ENCODE measurements at regions not wholly inside any gene's neighbourhood (a gene's known extent, or its start where the extent isn't known, plus 50 kb on each side); places are given as distances from the start of the nearest gene placed in this dataset.

DNA sequence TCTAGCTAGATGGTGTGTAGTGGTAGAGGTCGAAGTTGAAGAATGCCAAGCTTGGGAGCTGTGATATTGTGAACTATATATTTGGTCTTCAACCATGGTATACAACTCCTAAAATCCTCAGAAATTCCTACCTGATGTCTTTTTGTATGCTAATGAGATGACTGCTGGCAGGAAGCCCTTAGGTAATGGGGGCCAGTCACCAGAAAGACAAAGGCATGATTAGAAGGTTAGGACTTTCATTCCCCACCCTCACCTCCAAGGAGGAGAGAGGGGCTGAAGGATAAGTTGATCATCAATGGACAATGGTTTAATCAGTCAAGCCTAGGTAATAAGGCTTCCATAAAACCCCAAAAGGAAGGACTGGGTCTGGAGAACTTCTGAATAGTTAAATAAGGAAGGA, 285.7 kb upstream of the POU5F2 start:
- no peaks in the 10 kb centered on the region for H3K4me1 ChIP-seq (ENCODE audit: control insufficient read depth, insufficient read depth, low read length)
- H3K36me3 ChIP-seq (ENCODE audit: control insufficient read depth in 2 of 2, insufficient read depth in 2 of 2, low read length in 2 of 2), result peaks cover 0 to 4% of the 10 kb centered on the region in 2 donors
- no peaks in the 10 kb centered on the region for H3K9me3 ChIP-seq (ENCODE audit: control insufficient read depth in 2 of 2, low read length in 2 of 2)
- H3K4me3 ChIP-seq (ENCODE audit: low read length in 2 of 2), result no peak overlapping the region
- H3K27ac ChIP-seq (ENCODE audit: low read length), result no peak overlapping the region
- no peak overlapping the region for H3K9ac ChIP-seq (ENCODE audit: low read length in 2 of 2)
- H3K27me3 ChIP-seq (ENCODE audit: control insufficient read depth in 1 of 2, insufficient read depth in 2 of 2, low read length in 2 of 2), result no peaks in the 10 kb centered on the region

DNA sequence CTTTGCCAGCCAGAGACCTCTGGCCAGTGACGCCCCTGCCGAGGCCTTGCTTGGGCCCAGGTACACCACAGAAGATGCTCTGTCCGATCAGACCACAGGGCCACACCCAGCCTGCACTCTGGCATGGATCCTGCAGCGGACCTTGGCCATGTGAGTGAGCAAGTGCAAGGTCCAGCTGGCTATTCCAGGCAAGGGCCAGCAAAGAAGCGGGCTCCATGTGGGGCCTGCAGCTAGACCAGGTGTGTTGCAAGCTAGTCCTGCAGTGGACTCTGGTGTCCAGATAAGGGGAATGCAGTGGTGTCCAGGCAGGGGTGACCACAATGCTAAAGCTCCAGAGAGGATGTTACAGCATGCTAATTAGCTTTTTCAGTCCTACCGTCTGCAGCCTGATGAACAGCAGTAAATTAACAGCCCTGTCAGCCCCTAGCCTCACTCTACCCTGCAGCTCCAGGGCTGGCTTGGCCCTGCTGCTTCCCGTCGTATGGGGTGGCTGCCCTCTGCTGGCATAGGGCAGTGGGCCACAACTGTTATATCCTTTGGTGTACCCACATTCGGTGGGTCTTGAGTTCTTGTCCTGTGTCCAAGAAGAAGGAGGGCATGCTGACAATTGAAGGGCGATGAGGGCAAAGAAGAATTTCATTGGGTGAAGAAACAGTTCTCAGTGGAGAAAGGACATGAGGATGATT, 284.5 kb upstream of the POU5F2 start:
- H3K4me1 ChIP-seq (ENCODE audit: control insufficient read depth, insufficient read depth, low read length), result no peaks in the 10 kb centered on the region
- H3K4me3 ChIP-seq (ENCODE audit: low read length in 2 of 2), result no peak overlapping the region
- peaks cover 0 to 7% of the 10 kb centered on the region in 2 donors for H3K36me3 ChIP-seq (ENCODE audit: control insufficient read depth in 2 of 2, insufficient read depth in 2 of 2, low read length in 2 of 2)
- H3K9me3 ChIP-seq (ENCODE audit: control insufficient read depth in 2 of 2, low read length in 2 of 2), result no peaks in the 10 kb centered on the region
- no peak overlapping the region for H3K27ac ChIP-seq (ENCODE audit: low read length)
- H3K9ac ChIP-seq (ENCODE audit: low read length in 2 of 2), result no peak overlapping the region
- no peaks in the 10 kb centered on the region for H3K27me3 ChIP-seq (ENCODE audit: control insufficient read depth in 1 of 2, insufficient read depth in 2 of 2, low read length in 2 of 2)

DNA sequence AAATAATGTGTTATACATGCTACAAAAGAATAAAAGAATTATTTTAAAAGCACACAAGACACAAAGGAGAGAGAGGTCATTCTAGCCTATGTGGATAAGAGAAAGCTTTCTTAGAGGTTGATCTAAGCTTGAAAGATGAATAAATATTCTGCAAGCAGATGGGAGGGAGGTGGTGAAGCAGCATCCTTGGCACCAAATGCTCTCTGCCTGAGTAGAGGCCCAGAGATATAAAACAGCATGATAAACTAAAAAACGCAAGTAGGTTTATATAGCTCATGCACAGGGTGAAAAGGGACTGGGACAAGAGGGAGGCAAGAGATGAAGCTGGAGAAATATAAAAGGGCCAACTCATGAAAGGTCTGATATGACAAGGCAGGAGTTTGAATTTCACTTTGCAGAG, 283.2 kb upstream of the POU5F2 start:
- Histone ChIP-seq H3K9me3 (ENCODE audit: control insufficient read depth in 2 of 2, low read length in 2 of 2) (no peaks in the 10 kb centered on the region), H3K9ac (ENCODE audit: low read length in 2 of 2) (no peak overlapping the region), H3K4me3 (ENCODE audit: low read length in 2 of 2) (no peak overlapping the region), H3K27me3 (ENCODE audit: control insufficient read depth in 1 of 2, insufficient read depth in 2 of 2, low read length in 2 of 2) (no peaks in the 10 kb centered on the region), H3K27ac (ENCODE audit: low read length) (no peak overlapping the region), H3K36me3 (ENCODE audit: control insufficient read depth in 2 of 2, insufficient read depth in 2 of 2, low read length in 2 of 2) (peaks cover 0 to 7% of the 10 kb centered on the region in 2 donors), H3K4me1 (ENCODE audit: control insufficient read depth, insufficient read depth, low read length) (no peaks in the 10 kb centered on the region)

DNA sequence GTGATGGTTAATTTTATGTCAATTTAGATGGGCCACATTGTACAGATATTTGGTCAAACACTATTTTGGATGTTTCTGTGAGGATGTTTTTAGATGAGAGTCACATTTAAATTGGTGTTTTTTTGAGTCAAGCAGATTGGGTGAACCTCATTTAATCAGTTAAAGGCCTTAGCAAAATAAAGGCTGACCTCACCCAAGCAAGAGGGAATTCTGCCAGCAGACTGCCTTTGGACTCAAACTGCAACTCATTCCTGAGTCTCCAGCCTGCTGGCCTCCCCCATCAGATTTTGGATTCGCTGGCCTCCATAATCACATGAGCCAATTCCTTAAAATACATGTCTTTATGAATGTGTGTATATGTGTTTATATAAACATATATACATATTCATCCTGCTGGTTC, 282.7 kb upstream of the POU5F2 start:
- Histone ChIP-seq H3K36me3 (ENCODE audit: control insufficient read depth in 2 of 2, insufficient read depth in 2 of 2, low read length in 2 of 2) (peaks cover 0 to 7% of the 10 kb centered on the region in 2 donors), H3K4me1 (ENCODE audit: control insufficient read depth, insufficient read depth, low read length) (no peaks in the 10 kb centered on the region), H3K9ac (ENCODE audit: low read length in 2 of 2) (no peak overlapping the region), H3K27me3 (ENCODE audit: control insufficient read depth in 1 of 2, insufficient read depth in 2 of 2, low read length in 2 of 2) (no peaks in the 10 kb centered on the region), H3K27ac (ENCODE audit: low read length) (no peak overlapping the region), H3K9me3 (ENCODE audit: control insufficient read depth in 2 of 2, low read length in 2 of 2) (no peaks in the 10 kb centered on the region), H3K4me3 (ENCODE audit: low read length in 2 of 2) (no peak overlapping the region)

DNA sequence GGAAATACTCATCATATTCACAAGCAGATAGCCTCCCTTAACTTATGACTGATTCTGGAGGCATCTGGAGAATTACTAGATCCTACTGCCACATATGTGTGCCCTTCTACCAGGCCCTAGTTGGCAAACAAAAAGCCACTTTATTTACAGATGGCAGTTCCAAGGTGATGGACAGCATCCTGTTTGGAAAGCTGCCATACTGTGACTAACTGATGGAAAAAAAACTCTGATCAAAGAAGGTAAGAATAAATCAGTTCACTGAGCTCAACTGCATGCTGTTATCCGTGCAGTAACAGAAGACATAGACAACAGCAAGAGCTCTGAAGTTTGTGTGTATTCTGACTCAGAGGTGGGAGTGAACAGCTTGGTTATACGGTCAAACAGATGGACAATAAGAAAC, 279.8 kb upstream of the POU5F2 start:
- Histone ChIP-seq H3K9me3 (ENCODE audit: control insufficient read depth in 2 of 2, low read length in 2 of 2) (no peaks in the 10 kb centered on the region), H3K4me1 (ENCODE audit: control insufficient read depth, insufficient read depth, low read length) (no peaks in the 10 kb centered on the region), H3K4me3 (ENCODE audit: low read length in 2 of 2) (no peak overlapping the region), H3K27ac (ENCODE audit: low read length) (no peak overlapping the region), H3K9ac (ENCODE audit: low read length in 2 of 2) (no peak overlapping the region), H3K36me3 (ENCODE audit: control insufficient read depth in 2 of 2, insufficient read depth in 2 of 2, low read length in 2 of 2) (peaks cover 0 to 11% of the 10 kb centered on the region in 2 donors), H3K27me3 (ENCODE audit: control insufficient read depth in 1 of 2, insufficient read depth in 2 of 2, low read length in 2 of 2) (no peaks in the 10 kb centered on the region)

DNA sequence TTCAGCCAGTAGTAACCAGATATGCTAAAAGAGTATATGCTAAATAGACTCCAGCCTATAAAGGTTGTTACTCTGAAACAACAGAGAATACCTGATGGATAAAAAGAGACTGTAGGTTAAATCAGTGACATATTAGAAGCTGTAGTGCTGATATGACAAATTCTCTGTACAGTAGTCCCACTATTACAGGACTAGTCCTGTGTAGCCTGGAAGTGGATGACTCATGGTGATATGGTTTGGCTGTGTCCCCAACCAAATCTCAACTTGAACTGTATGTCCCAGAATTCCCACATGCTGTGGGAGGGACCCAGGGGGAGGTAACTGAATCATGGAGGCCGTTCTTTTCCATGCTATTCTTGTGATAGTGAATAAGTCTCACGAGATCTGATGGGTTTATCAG, 276.2 kb upstream of the POU5F2 start:
- Histone ChIP-seq H3K27ac (ENCODE audit: low read length) (no peak overlapping the region), H3K4me3 (ENCODE audit: low read length in 2 of 2) (no peak overlapping the region), H3K9me3 (ENCODE audit: control insufficient read depth in 2 of 2, low read length in 2 of 2) (no peaks in the 10 kb centered on the region), H3K4me1 (ENCODE audit: control insufficient read depth, insufficient read depth, low read length) (no peaks in the 10 kb centered on the region), H3K27me3 (ENCODE audit: control insufficient read depth in 1 of 2, insufficient read depth in 2 of 2, low read length in 2 of 2) (no peaks in the 10 kb centered on the region), H3K9ac (ENCODE audit: low read length in 2 of 2) (no peak overlapping the region), H3K36me3 (ENCODE audit: control insufficient read depth in 2 of 2, insufficient read depth in 2 of 2, low read length in 2 of 2) (peaks cover 0 to 8% of the 10 kb centered on the region in 2 donors)

DNA sequence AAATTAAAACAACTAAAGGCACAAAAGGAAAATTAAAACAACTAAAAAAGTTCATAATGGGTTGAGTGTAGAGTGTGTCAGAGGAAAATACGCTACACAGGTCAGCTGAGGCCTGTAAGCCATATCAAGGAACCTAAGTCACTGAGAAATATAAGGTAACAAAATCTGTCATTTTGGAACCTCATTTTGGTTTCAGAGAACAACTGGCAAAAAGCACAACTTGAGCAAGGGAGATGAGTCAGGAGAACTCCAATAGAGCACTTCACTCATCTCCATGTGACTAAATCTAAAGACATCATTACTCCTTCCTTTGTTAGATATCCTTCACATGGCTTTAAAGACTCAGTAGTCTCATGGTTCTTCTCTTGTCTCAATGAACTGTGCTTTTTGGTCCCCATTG, 269.4 kb upstream of the POU5F2 start:
- no peaks in the 10 kb centered on the region for H3K36me3 ChIP-seq (ENCODE audit: control insufficient read depth in 2 of 2, insufficient read depth in 2 of 2, low read length in 2 of 2)
- H3K27me3 ChIP-seq (ENCODE audit: control insufficient read depth in 1 of 2, insufficient read depth in 2 of 2, low read length in 2 of 2), result no peaks in the 10 kb centered on the region
- no peak overlapping the region for H3K4me3 ChIP-seq (ENCODE audit: low read length in 2 of 2)

DNA sequence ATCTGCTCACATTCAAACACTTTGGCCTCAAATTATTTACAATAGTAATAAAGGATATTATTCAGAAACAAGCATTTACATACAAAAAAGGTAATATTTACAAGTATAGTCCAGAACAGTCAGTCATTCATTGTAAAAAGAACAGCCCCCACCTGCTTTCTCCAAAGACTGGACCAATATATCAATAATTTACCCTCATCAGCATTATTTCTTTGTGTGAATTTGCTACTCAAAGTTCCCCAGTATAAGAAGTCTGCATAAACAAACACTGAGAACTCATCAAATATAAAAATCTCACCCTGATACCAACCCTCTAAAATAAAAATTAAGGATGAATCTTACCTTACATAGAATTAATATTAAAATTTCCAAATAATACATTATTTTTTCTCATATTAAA, 267.8 kb upstream of the POU5F2 start:
- Histone ChIP-seq H3K4me1 (ENCODE audit: control insufficient read depth, insufficient read depth, low read length) (no peaks in the 10 kb centered on the region), H3K9ac (ENCODE audit: low read length in 2 of 2) (no peak overlapping the region), H3K27ac (ENCODE audit: low read length) (no peak overlapping the region), H3K36me3 (ENCODE audit: control insufficient read depth in 2 of 2, insufficient read depth in 2 of 2, low read length in 2 of 2) (no peaks in the 10 kb centered on the region), H3K9me3 (ENCODE audit: control insufficient read depth in 2 of 2, low read length in 2 of 2) (no peaks in the 10 kb centered on the region), H3K27me3 (ENCODE audit: control insufficient read depth in 1 of 2, insufficient read depth in 2 of 2, low read length in 2 of 2) (no peaks in the 10 kb centered on the region), H3K4me3 (ENCODE audit: low read length in 2 of 2) (no peak overlapping the region)

More for the DNA sequence above, 269.4 kb upstream of the POU5F2 start:
- Histone ChIP-seq H3K9me3 (ENCODE audit: control insufficient read depth in 2 of 2, low read length in 2 of 2) (no peaks in the 10 kb centered on the region), H3K4me1 (ENCODE audit: control insufficient read depth, insufficient read depth, low read length) (no peaks in the 10 kb centered on the region), H3K9ac (ENCODE audit: low read length in 2 of 2) (no peak overlapping the region), H3K27ac (ENCODE audit: low read length) (no peak overlapping the region)

DNA sequence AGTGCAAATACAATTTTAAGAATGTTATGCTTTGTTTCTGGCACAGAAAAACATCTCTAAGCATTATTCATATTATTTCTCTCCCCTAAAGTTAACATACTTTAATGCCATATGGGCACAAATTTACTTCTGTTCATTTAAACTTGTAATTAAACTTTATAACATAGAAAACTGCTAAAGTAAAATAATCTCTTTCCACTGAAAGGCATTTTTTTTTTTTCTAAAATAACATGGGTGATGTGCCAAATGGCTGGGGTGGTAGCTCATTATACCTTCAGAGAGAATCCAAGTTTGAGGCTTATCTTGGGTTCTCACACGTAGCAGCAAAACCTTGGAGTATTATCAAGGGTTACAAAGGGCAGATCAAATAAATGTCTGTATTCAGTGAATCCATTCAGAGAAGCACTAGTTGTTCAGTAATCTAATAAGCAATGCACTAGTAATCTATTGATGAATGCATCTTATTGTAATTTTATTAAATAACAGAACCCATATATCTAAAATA, 257.6 kb upstream of the POU5F2 start:
- H3K27me3 ChIP-seq (ENCODE audit: control insufficient read depth in 1 of 2, insufficient read depth in 2 of 2, low read length in 2 of 2), result no peaks in the 10 kb centered on the region
- no peak overlapping the region for H3K27ac ChIP-seq (ENCODE audit: low read length)
- no peak overlapping the region for H3K9ac ChIP-seq (ENCODE audit: low read length in 2 of 2)
- no peaks in the 10 kb centered on the region for H3K36me3 ChIP-seq (ENCODE audit: control insufficient read depth in 2 of 2, insufficient read depth in 2 of 2, low read length in 2 of 2)
- no peaks in the 10 kb centered on the region for H3K4me1 ChIP-seq (ENCODE audit: control insufficient read depth, insufficient read depth, low read length)
- H3K9me3 ChIP-seq (ENCODE audit: control insufficient read depth in 2 of 2, low read length in 2 of 2), result peaks cover 0 to 9% of the 10 kb centered on the region in 2 donors
- no peak overlapping the region for H3K4me3 ChIP-seq (ENCODE audit: low read length in 2 of 2)

DNA sequence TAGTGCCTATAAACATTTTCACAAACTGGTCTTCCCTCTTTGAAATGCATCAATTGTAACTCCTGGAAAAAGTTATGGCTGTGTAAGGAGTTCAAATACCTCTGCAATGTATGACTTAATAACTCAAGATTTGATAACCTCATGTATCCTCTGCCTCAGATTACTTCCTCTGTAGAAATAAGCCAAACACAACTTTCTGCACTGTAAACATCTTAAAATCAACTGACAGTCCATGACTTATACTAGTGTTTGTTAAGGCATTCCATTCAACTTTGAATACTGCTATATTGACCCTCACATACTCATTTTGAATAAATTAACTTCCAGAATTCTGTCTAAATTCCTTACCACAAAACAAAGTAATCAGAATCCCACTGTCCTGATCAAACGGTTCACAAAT, 256.2 kb upstream of the POU5F2 start:
- H3K27ac ChIP-seq (ENCODE audit: low read length), result no peak overlapping the region
- H3K9ac ChIP-seq (ENCODE audit: low read length in 2 of 2), result no peak overlapping the region
- H3K36me3 ChIP-seq (ENCODE audit: control insufficient read depth in 2 of 2, insufficient read depth in 2 of 2, low read length in 2 of 2), result no peaks in the 10 kb centered on the region
- no peaks in the 10 kb centered on the region for H3K27me3 ChIP-seq (ENCODE audit: control insufficient read depth in 1 of 2, insufficient read depth in 2 of 2, low read length in 2 of 2)
- no peak overlapping the region for H3K4me3 ChIP-seq (ENCODE audit: low read length in 2 of 2)
- H3K4me1 ChIP-seq (ENCODE audit: control insufficient read depth, insufficient read depth, low read length), result no peaks in the 10 kb centered on the region
- peaks cover 0 to 9% of the 10 kb centered on the region in 2 donors for H3K9me3 ChIP-seq (ENCODE audit: control insufficient read depth in 2 of 2, low read length in 2 of 2)

DNA sequence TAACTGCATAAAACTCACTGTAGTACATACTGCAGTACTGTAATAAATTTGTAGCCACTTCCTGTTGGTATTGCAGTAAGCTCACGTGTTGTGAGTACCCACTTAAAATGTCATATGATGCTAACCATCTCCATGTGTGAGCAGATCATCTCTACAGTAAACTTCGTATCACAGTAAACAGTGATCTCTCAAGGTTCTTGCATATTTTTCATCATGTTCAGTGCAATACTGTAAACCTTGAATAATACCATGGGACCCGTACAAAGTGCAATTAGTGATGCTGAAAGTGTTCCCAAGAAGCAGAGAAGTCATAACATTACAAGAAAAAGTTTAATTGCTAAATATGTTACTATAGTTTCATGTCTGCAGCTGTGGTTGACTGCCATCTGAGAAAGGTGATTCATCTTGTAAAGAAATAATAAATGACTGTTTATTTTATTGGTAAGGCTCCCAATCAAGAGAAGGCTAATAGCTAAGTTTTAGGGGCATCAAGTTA, 253.8 kb upstream of the POU5F2 start:
- no peak overlapping the region for H3K9ac ChIP-seq (ENCODE audit: low read length in 2 of 2)
- no peaks in the 10 kb centered on the region for H3K36me3 ChIP-seq (ENCODE audit: control insufficient read depth in 2 of 2, insufficient read depth in 2 of 2, low read length in 2 of 2)
- no peaks in the 10 kb centered on the region for H3K27me3 ChIP-seq (ENCODE audit: control insufficient read depth in 1 of 2, insufficient read depth in 2 of 2, low read length in 2 of 2)
- no peaks in the 10 kb centered on the region for H3K9me3 ChIP-seq (ENCODE audit: control insufficient read depth in 2 of 2, low read length in 2 of 2)
- no peak overlapping the region for H3K27ac ChIP-seq (ENCODE audit: low read length)
- no peak overlapping the region for H3K4me3 ChIP-seq (ENCODE audit: low read length in 2 of 2)
- H3K4me1 ChIP-seq (ENCODE audit: control insufficient read depth, insufficient read depth, low read length), result no peaks in the 10 kb centered on the region
